GM13976 (cell line): ENCODE measurements at regions not wholly inside any gene's neighbourhood (a gene's known extent, or its start where the extent isn't known, plus 50 kb on each side); places are given as distances from the start of the nearest gene placed in this dataset.

Experiments used
- DNase-seq: peaks from one replicate; pipeline ENCODE4 v3.0.0; 2012; ENCODE audit warnings: low spot score
- in situ Hi-C: fragments of 300-500 bp; cut with MboI; formaldehyde crosslinking; loops from one replicate; pipeline ENCODE4 v1.12.0; 2022; ENCODE audit warnings: low sequenced_read_pairs, mixed read lengths, inconsistent platforms; ENCODE audit not compliant: unreplicated experiment
- TF ChIP-seq, protein P1 (sequence below): IDR thresholded peaks from 2 replicates; pipeline ENCODE4 v1.5.1; 2012; ENCODE audit warnings: borderline replicate concordance, mild to moderate bottlenecking; ENCODE audit not compliant: insufficient read depth; ENCODE audit errors: extremely low read depth, missing control alignments, control extremely low read depth

DNA sequence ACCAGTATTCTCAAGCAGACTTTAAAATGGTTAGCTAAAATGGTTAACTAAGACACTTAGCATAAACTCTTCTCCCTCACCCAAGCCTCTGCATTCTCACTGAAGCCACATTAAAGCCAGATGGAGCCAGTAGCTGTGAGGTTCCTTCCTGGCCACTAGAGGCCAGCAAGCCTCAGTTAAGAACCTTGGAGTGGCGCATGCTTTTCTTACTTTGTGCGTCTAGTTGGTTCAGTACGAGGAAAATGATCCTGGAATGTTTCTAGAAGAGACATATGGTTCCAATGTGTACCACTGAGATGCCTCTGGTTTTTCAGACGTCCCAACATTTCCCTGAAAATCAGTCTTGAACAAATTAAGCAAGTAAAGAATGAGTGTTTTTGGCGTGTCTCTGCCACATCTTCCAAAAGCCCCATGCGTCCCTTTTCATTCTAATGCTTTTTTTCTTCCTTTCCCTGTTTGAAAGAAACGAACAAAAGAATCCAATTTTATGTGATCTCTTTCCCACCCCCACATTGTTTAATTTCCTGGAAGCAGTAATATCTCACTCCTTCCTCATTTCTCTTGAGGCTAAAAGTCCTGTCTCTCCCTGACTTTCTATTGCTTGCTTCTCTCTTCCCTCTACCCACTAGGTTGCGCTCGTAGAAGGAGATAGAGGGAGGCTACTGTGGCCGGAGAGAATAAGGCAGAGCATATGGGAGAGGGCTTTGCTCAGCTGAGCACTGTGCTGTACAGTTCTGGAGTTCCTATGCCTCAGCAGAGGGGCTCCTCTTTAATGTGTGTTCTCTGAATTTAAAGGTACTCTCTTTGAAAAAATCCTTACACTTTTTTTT is 82.9 kb upstream of the TAB3 start:
- peak; percentile 54 for DNase-seq
- in situ Hi-C loops = loop anchor here (25.0 kb wide), 1 partner anchor 690 kb away; no protein-coding TSS in a partner anchor
- TF ChIP-seq, protein P1, sequence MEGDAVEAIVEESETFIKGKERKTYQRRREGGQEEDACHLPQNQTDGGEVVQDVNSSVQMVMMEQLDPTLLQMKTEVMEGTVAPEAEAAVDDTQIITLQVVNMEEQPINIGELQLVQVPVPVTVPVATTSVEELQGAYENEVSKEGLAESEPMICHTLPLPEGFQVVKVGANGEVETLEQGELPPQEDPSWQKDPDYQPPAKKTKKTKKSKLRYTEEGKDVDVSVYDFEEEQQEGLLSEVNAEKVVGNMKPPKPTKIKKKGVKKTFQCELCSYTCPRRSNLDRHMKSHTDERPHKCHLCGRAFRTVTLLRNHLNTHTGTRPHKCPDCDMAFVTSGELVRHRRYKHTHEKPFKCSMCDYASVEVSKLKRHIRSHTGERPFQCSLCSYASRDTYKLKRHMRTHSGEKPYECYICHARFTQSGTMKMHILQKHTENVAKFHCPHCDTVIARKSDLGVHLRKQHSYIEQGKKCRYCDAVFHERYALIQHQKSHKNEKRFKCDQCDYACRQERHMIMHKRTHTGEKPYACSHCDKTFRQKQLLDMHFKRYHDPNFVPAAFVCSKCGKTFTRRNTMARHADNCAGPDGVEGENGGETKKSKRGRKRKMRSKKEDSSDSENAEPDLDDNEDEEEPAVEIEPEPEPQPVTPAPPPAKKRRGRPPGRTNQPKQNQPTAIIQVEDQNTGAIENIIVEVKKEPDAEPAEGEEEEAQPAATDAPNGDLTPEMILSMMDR = peak; percentile 70

DNA sequence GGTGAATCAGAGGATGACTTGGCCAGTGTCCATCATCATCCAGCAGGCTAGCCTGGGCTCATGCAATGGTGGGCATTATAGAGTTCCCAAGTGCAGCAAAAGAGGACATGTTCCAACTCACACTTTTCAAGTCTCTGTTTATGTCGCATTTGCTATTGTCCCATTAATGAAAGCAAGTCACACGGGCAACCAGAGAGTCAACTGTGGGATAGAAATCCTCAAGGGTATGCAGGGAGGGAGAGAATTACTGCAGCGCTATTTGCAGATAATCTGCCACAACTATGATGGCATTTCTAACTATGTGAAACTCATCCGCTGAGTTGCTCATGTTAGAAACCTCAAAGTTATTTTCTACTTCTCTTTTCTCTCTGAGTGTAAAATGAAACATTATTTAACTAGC is 78.5 kb upstream of the TAB3 start:
- TF ChIP-seq, protein P1 = no peak
- DNase-seq = no peak
- in situ Hi-C loops = loop anchor here (25.0 kb wide), 1 partner anchor 695 kb away; no protein-coding TSS in a partner anchor

DNA sequence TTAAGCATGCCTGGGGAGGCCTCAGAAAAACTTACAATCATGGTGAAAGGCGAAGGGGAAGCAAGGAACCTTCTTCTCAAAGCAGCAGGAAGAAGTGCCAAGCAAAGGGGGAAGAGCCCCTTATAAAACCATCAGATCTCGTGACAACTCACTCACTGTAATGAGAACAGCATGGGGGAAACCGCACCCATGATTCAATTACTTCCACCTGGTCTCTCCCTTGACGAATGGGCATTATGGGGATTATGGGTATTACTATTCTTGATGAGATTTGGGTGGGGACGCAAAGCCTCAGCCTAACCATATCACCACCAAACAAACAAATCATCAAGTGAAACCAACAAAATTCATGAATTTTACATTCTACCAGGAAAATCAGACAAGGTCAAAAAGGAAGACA is 76.7 kb upstream of the TAB3 start:
- DNase-seq = no peak
- TF ChIP-seq, protein P1 = no peak
- in situ Hi-C loops = loop anchor here (25.0 kb wide), 1 partner anchor 697 kb away; no protein-coding TSS in a partner anchor

DNA sequence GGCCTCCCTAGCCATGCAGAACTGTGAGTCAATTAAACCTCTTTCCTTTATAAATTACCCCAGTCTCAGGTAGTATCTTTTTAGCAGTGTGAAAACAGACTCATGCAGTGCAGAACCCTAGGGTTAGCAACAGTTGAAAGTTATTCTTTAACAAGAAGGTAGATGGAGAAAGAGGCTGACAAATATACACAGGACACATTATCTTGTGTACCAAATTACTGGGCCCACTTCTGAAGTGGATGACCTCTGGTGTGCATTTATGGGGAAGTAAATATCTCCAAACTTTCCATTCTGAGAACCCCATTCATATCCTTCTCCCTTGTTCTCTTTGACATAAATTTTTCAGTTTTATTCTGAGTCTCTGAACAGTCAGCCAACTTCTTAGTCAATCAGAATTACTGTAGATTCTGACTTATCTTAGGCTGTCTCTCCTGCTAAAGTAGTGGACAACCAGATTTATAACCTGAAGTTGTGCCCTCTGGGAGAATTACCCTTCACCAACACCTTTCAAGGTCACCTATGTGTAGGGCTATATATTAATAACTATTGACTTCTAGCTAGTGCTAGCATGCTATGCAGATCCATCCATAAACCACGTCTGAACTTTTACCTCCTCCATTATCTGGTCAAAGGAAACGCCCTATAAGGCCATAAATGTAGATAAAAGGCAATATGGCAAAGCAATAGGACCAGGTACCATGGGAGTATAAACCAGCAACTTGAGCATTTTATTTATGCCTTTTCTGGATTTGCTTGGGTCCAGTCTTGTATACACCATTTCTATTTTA is 72.5 kb upstream of the TAB3 start:
- in situ Hi-C loops = loop anchor here (25.0 kb wide), 1 partner anchor 701 kb away; no protein-coding TSS in a partner anchor
- TF ChIP-seq, protein P1 = no peak
- DNase-seq = no peak

DNA sequence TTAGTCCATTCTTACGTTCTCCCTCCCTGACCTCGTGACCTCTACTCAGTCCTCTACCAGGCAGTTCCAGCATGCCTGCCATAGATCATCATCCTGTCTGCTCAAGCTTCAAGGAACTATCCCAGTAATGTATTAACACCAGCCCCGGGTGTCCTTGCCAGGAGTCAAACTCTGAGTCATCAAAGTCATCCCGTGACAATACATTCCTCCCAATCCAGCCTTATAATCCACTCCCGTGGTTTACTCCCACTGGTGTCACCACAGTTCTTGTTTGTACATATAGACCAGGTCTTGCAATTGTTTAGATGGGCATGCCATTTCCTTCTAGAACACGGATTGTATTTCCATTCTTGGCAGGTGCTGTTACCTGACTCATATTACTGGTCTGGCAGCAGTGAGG is 68.7 kb upstream of the TAB3 start:
- TF ChIP-seq, protein P1 = no peak
- DNase-seq = no peak
- in situ Hi-C loops = loop anchor here (25.0 kb wide), 1 partner anchor 705 kb away; no protein-coding TSS in a partner anchor

DNA sequence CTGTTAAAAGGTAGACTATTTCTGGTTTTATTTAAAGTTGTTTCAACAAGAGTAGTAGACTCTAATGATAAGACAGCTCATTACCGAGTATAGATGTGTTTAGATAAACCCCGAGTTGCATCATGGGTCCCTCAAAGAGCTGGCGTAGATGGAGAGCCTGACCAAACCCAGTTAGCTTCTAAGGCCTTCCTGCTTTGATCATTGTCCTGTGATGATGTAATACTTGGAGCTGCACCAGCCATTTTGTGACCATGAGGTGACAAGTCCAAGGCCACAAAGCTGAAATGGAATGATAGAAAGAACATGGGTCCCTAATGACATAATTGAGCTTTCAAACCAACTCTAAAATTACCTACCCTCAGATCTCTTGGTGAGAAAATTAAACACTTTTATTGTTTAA is 66.6 kb upstream of the TAB3 start:
- in situ Hi-C loops = loop anchor here (25.0 kb wide), 1 partner anchor 707 kb away; no protein-coding TSS in a partner anchor
- no peak for DNase-seq
- TF ChIP-seq, protein P1 = no peak
